ENCODE measurements at regions not wholly inside any gene's neighbourhood (a gene's known extent, or its start where the extent isn't known, plus 50 kb on each side); places are given as distances from the start of the nearest gene placed in this dataset.
"Not testable (repeated sequence)": the region's sequence is repeated elsewhere in the genome, so short reads cannot be mapped to it uniquely, and the experiment has no call there.

DNA sequence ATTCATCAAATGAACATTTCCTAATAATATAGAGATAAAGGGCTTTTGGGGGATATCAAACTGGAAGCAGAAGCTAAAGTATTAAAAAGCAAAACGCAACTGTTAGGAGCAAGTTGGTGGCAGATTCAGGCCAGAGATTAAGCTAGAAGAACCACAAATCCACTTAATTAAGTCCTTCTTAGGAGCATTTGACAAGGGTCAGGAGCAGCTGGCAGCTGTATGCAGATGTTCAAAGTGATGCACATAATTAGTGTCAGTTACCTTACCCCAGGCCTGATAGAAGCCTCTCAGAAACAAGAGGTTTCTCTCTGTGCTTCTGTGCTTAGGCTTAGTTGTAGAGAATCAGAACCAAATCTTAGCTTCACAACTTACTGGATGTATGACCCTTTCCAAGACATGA, 546.5 kb upstream of the ANO5 start:
- H3K4me1 ChIP-seq (replicated peaks) = no peaks in the 10 kb centered on the region
- H3K27me3 ChIP-seq (replicated peaks; ENCODE audit: insufficient read depth) = no peaks in the 10 kb centered on the region
- DNase-seq (ENCODE audit: low spot score) = no peak
- WGBS = 82% methylated on average over 1 of the region's 1 CpG
- intact Hi-C loops (cut with DNase I) = no loop called here
- H3K27ac ChIP-seq = no peak overlapping the region
- no peak overlapping the region for H3K4me3 ChIP-seq
- no peaks in the 10 kb centered on the region for H3K9me3 ChIP-seq
- TF ChIP-seq POLR2A (IDR thresholded peaks at IDR 0.05) (no peak), POLR2AphosphoS5 (IDR thresholded peaks at IDR 0.05) (no peak), CTCF (IDR thresholded peaks at IDR 0.05) (no peak)
- H3K36me3 ChIP-seq = no peaks in the 10 kb centered on the region

GRCh38 chr11:21650961-21651360, 541.9 kb upstream of the ANO5 start:
- Histone ChIP-seq H3K27me3 (replicated peaks; ENCODE audit: insufficient read depth) (no peaks in the 10 kb centered on the region), H3K36me3 (no peaks in the 10 kb centered on the region), H3K4me1 (replicated peaks) (no peaks in the 10 kb centered on the region), H3K4me3 (no peak overlapping the region), H3K27ac (no peak overlapping the region), H3K9me3 (no peaks in the 10 kb centered on the region)
- DNase-seq (ENCODE audit: low spot score) = no peak
- intact Hi-C loops (cut with DNase I) = no loop called here
- TF ChIP-seq CTCF (IDR thresholded peaks at IDR 0.05) = no peak
- WGBS = 67% methylated on average over 1 of the region's 1 CpG

GRCh38 chr11:21653951-21654421, 538.9 kb upstream of the ANO5 start:
- Histone ChIP-seq H3K27me3 (replicated peaks; ENCODE audit: insufficient read depth) (no peaks in the 10 kb centered on the region), H3K4me3 (no peak overlapping the region), H3K4me1 (replicated peaks) (no peaks in the 10 kb centered on the region), H3K9me3 (no peaks in the 10 kb centered on the region), H3K27ac (no peak overlapping the region), H3K36me3 (no peaks in the 10 kb centered on the region)
- intact Hi-C loops (cut with DNase I) = no loop called here
- TF ChIP-seq CTCF (IDR thresholded peaks at IDR 0.05) = no peak
- TF ChIP-seq POLR2AphosphoS5 (IDR thresholded peaks at IDR 0.05) = no peak
- TF ChIP-seq POLR2A (IDR thresholded peaks at IDR 0.05) = no peak
- no peak for DNase-seq (ENCODE audit: low spot score)
- WGBS = 48% methylated on average over 5 of the region's 5 CpGs

GRCh38 chr11:21656065-21656464, 536.8 kb upstream of the ANO5 start:
- WGBS = 91% methylated on average over 4 of the region's 4 CpGs
- TF ChIP-seq CTCF (IDR thresholded peaks at IDR 0.05) (no peak), POLR2A (IDR thresholded peaks at IDR 0.05) (no peak), POLR2AphosphoS5 (IDR thresholded peaks at IDR 0.05) (no peak)
- H3K36me3 ChIP-seq = no peaks in the 10 kb centered on the region
- no peak for DNase-seq (ENCODE audit: low spot score)
- H3K4me1 ChIP-seq (replicated peaks) = no peaks in the 10 kb centered on the region
- no peak overlapping the region for H3K27ac ChIP-seq
- no peaks in the 10 kb centered on the region for H3K27me3 ChIP-seq (replicated peaks; ENCODE audit: insufficient read depth)
- intact Hi-C loops (cut with DNase I) = no loop called here
- H3K4me3 ChIP-seq = no peak overlapping the region
- no peaks in the 10 kb centered on the region for H3K9me3 ChIP-seq

GRCh38 chr11:21658654-21659193, 534.2 kb upstream of the ANO5 start:
- no peak overlapping the region for H3K27ac ChIP-seq
- no peaks in the 10 kb centered on the region for H3K27me3 ChIP-seq (replicated peaks; ENCODE audit: insufficient read depth)
- no peaks in the 10 kb centered on the region for H3K4me1 ChIP-seq (replicated peaks)
- no peaks in the 10 kb centered on the region for H3K36me3 ChIP-seq
- no peak for DNase-seq (ENCODE audit: low spot score)
- no peak overlapping the region for H3K4me3 ChIP-seq
- TF ChIP-seq CTCF (IDR thresholded peaks at IDR 0.05) = no peak
- no peak for TF ChIP-seq POLR2AphosphoS5 (IDR thresholded peaks at IDR 0.05)
- no peak for TF ChIP-seq POLR2A (IDR thresholded peaks at IDR 0.05)
- intact Hi-C loops (cut with DNase I) = no loop called here
- WGBS = 87% methylated on average over 4 of the region's 4 CpGs
- no peaks in the 10 kb centered on the region for H3K9me3 ChIP-seq

DNA sequence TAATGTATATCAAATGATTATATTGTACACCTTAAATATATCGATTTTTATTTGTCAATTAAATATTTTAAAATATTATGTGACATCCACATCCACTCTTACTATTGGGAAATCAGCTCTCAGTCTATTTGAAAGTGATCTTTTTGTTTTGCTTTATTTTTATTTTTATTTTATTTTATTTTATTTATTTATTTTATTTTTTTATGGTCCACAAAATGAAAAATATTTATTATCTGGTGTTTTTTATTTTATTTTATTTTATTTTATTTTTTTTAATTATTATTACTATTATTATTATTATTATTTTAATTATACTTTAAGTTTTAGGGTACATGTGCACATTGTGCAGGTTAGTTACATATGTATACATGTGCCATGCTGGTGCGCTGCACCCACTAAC, 533.5 kb upstream of the ANO5 start:
- H3K9me3 ChIP-seq; DNase-seq (ENCODE audit: low spot score); H3K4me3 ChIP-seq; H3K4me1 ChIP-seq (replicated peaks); intact Hi-C loops (cut with DNase I); H3K27me3 ChIP-seq (replicated peaks; ENCODE audit: insufficient read depth); H3K27ac ChIP-seq; H3K36me3 ChIP-seq: not testable (repeated sequence)
- 79% methylated on average over 2 of the region's 2 CpGs for WGBS
